Breast epithelium (tissue), 3 donors: ENCODE measurements at regions not wholly inside any gene's neighbourhood (a gene's known extent, or its start where the extent isn't known, plus 50 kb on each side); places are given as distances from the start of the nearest gene placed in this dataset.

ENCODE experiments used
- CTCF ChIP-seq, 3 donors: fragments of 450-650 bp; IDR thresholded peaks; one replicate each; pipeline ENCODE4 v1.5.1; 2016 to 2017; ENCODE audit warnings: antibody characterized with exemption in 3 of 3, mild to moderate bottlenecking in 3 of 3, moderate library complexity in 3 of 3
- POLR2A ChIP-seq: fragments of 450-650 bp; IDR thresholded peaks from one replicate; pipeline ENCODE4 v1.6.1; 2016; ENCODE audit warnings: antibody characterized with exemption, mild to moderate bottlenecking, moderate library complexity
- POLR2AphosphoS5 ChIP-seq, 3 donors: sonication (generic); formaldehyde crosslinking; IDR thresholded peaks; one replicate each; pipeline ENCODE4 v1.6.1; 2017; ENCODE audit warnings: antibody characterized with exemption in 3 of 3

DNA sequence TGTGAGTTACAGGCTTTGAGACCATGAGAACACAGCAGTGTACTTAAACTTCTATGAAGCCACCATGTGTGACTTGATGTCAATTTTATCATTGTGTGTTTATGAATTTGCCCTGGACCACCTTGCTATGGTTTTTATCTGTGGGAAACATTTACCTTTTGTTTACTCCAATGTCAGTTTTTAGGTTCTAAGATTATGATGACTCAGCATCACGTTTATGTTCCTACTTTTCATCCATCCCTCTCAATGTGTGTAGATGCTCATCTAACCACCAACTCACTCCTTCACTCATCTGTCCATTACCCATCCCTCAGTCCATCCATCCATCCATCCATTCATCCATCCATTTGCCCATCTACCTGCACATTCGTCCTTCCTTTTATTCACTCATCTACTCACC, 338.8 kb downstream of the MIAT start:
- no peak for TF ChIP-seq CTCF (IDR thresholded peaks at IDR 0.05)
- no peak for TF ChIP-seq POLR2AphosphoS5 (IDR thresholded peaks at IDR 0.05)
- no peak for TF ChIP-seq POLR2A
